CD4-positive, alpha-beta T cell (primary cell): ENCODE measurements at regions not wholly inside any gene's neighbourhood (a gene's known extent, or its start where the extent isn't known, plus 50 kb on each side); places are given as distances from the start of the nearest gene placed in this dataset.

ENCODE experiments used
- ATAC-seq: fragments of 200-7000 bp; cut with Tn5 transposase; one replicate; pipeline ENCODE4 v1.10.0; 2022; ENCODE audit warnings: mild to moderate bottlenecking; ENCODE audit not compliant: poor library complexity
- CTCF ChIA-PET: fragments of 350-600 bp; sonication (Branson Sonifier 250); formaldehyde crosslinking; loops from one replicate; lab custom pipeline; 2021; ENCODE audit warnings: antibody characterized with exemption, inconsistent platforms; lab: Charles Lee
- POLR2A ChIA-PET: fragments of 350-600 bp; sonication (Branson Sonifier 250); formaldehyde crosslinking; loops from one replicate; lab custom pipeline; 2021; ENCODE audit warnings: antibody characterized with exemption, inconsistent platforms; lab: Charles Lee
- DNase-seq, 14 experiments: peaks; one replicate each; pipeline ENCODE4 v3.0.0-alpha.2; 2013 to 2020; ENCODE audit warnings: mixed read lengths in 2 of 14
- H3K27ac ChIP-seq, 2 donors: one replicate each; pipeline versions ENCODE4 v1.5.1 to v1.7.0; 2013; ENCODE audit warnings: low read length in 2 of 2, low read depth in 1 of 2, mild to moderate bottlenecking in 1 of 2
- H3K27me3 ChIP-seq, 2 experiments: 1 replicate in 1 of 2; 2 replicates in 1 of 2; pipeline versions ENCODE4 v1.6.1 to v1.7.0; 2013; ENCODE audit warnings: low read length in 2 of 2, control low read depth in 1 of 2, mild to moderate bottlenecking in 1 of 2, moderate library complexity in 1 of 2; ENCODE audit not compliant: insufficient read depth in 2 of 2, control insufficient read depth in 1 of 2
- H3K36me3 ChIP-seq: one replicate; pipeline ENCODE4 v1.6.1; 2013; ENCODE audit warnings: low read length, control low read depth; ENCODE audit not compliant: insufficient read depth
- H3K4me1 ChIP-seq: one replicate; pipeline ENCODE4 v1.6.1; 2013; ENCODE audit warnings: low read length, control low read depth; ENCODE audit not compliant: insufficient read depth
- H3K4me3 ChIP-seq: one replicate; pipeline ENCODE4 v1.5.1; 2013; ENCODE audit warnings: mild to moderate bottlenecking, low read length, moderate library complexity
- H3K9me3 ChIP-seq, 2 experiments: 1 replicate in 1 of 2; 2 replicates in 1 of 2; pipeline versions ENCODE4 v1.6.1 to v1.7.0; 2013; ENCODE audit warnings: low read length in 2 of 2, mild to moderate bottlenecking in 2 of 2, control low read depth in 1 of 2, moderate library complexity in 1 of 2; ENCODE audit not compliant: control insufficient read depth in 1 of 2, insufficient read depth in 1 of 2
- H3K27ac Mint-ChIP-seq: one replicate; pipeline ENCODE4 v1.8.0; 2020; ENCODE audit warnings: mixed read lengths
- H3K27me3 Mint-ChIP-seq: one replicate; pipeline ENCODE4 v1.8.0; 2021; ENCODE audit warnings: mixed read lengths
- H3K36me3 Mint-ChIP-seq: one replicate; pipeline ENCODE4 v1.8.0; 2021; ENCODE audit warnings: low read depth, mixed read lengths
- H3K4me1 Mint-ChIP-seq: one replicate; pipeline ENCODE4 v1.8.0; 2021; ENCODE audit warnings: low read depth, mixed read lengths
- H3K4me3 Mint-ChIP-seq: one replicate; pipeline ENCODE4 v1.8.0; 2020; ENCODE audit warnings: mild to moderate bottlenecking, mixed read lengths
- H3K9me3 Mint-ChIP-seq: one replicate; pipeline ENCODE4 v1.8.0; 2020; ENCODE audit warnings: mixed read lengths
- intact Hi-C, 2 experiments: fragments of 100-400 bp; cut with DNase I in 1 of 2; cut with micrococcal nuclease in 1 of 2; formaldehyde crosslinking; loops; one replicate each; pipeline versions ENCODE4 v1.15.1 to v1.9.0; 2023 to 2025; cut with DNase I, micrococcal nuclease
- TF ChIP-seq, protein P1 (sequence below): fragments of 200-600 bp; IDR thresholded peaks from one replicate; pipeline ENCODE4 v1.8.0; 2022; ENCODE audit warnings: antibody characterized with exemption, mild to moderate bottlenecking

DNA sequence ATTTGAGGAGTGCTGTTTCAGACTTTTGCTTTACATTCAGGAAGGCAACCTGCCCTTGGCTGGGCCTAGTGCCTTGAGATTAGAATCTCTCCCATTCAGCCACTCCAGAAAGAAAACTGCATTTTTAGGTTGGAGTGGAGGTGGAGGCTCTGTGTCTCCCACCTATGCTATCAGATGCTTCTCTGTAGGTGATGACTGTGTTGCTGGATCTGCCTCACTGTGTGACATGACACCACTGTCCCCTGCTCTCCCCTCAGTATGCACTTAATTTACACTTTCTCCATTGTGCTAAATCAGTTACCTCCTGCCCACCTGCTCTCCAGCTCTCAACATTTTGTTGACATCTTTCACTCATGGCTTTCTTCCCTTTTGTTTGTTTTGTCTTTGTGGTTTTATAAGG is 265.8 kb downstream of the TENT4A start:
- H3K9me3 ChIP-seq = no peaks in the 10 kb centered on the region
- ChIA-PET CTCF (no interaction called here), POLR2A (no interaction called here)
- H3K4me3 Mint-ChIP-seq = no peak overlapping the region
- no peaks in the 10 kb centered on the region for H3K4me1 Mint-ChIP-seq
- no peaks in the 10 kb centered on the region for H3K36me3 Mint-ChIP-seq
- H3K4me1 ChIP-seq = no peaks in the 10 kb centered on the region
- DNase-seq (no peak), ATAC-seq (no peak)
- H3K27me3 ChIP-seq = no peaks in the 10 kb centered on the region
- H3K36me3 ChIP-seq = no peaks in the 10 kb centered on the region
- no peak overlapping the region for H3K27ac ChIP-seq
- H3K4me3 ChIP-seq = no peak overlapping the region
- H3K27me3 Mint-ChIP-seq = no peaks in the 10 kb centered on the region
- TF ChIP-seq, protein P1, sequence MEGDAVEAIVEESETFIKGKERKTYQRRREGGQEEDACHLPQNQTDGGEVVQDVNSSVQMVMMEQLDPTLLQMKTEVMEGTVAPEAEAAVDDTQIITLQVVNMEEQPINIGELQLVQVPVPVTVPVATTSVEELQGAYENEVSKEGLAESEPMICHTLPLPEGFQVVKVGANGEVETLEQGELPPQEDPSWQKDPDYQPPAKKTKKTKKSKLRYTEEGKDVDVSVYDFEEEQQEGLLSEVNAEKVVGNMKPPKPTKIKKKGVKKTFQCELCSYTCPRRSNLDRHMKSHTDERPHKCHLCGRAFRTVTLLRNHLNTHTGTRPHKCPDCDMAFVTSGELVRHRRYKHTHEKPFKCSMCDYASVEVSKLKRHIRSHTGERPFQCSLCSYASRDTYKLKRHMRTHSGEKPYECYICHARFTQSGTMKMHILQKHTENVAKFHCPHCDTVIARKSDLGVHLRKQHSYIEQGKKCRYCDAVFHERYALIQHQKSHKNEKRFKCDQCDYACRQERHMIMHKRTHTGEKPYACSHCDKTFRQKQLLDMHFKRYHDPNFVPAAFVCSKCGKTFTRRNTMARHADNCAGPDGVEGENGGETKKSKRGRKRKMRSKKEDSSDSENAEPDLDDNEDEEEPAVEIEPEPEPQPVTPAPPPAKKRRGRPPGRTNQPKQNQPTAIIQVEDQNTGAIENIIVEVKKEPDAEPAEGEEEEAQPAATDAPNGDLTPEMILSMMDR = no peak
- no peaks in the 10 kb centered on the region for H3K9me3 Mint-ChIP-seq
- intact Hi-C loops = no loop called here
- H3K27ac Mint-ChIP-seq = no peak overlapping the region

DNA sequence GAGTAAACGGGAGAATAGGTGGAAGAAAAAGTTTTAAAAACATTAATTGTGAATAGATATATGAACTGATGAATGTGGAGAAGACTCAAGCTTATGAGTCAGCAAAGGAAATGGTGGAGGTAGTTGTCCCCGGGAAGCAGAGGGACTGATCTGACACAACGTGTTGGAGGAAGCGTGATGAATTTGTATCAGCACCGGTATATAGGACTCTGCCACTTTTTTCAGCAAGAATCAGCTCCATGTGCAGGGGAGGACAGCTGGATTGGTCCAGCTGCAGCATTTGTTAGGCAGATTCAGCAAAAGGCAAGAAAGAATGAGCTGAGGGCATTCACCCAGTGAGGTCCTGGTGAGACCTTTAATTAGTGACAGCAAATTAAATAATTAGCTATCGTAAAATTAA is 276.0 kb downstream of the TENT4A start:
- Histone ChIP-seq H3K4me3 (no peak overlapping the region), H3K27me3 (no peaks in the 10 kb centered on the region), H3K27ac (no peak overlapping the region), H3K9me3 (no peaks in the 10 kb centered on the region), H3K4me1 (no peaks in the 10 kb centered on the region), H3K36me3 (no peaks in the 10 kb centered on the region)
- CTCF ChIA-PET = no interaction called here
- H3K9me3 Mint-ChIP-seq = no peaks in the 10 kb centered on the region
- H3K4me3 Mint-ChIP-seq = no peak overlapping the region
- no peak overlapping the region for H3K27ac Mint-ChIP-seq
- no peaks in the 10 kb centered on the region for H3K36me3 Mint-ChIP-seq
- no peak for DNase-seq
- TF ChIP-seq, protein P1 = no peak
- POLR2A ChIA-PET = no interaction called here
- no peak for ATAC-seq
- no peaks in the 10 kb centered on the region for H3K4me1 Mint-ChIP-seq
- peaks cover 9% of the 10 kb centered on the region for H3K27me3 Mint-ChIP-seq
- intact Hi-C loops = no loop called here

DNA sequence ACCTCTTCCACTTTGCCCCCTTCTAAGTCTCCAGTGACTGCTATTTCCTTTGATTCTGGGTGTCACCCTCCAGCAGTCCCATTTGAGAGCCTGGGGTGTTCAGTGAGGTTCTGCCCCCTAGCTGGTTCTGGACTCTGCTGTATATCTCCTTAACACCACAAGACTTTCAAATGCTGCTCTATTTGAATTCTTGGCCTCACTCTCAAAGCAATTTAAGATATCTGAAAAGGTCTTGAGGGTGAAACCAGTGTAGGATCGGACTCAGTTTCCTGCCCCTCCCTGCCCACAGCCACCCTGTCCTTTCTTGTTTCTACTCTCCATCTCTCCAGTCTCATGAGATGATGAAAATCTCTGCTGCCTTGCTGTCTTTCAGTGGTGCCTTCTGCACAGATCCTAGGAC is 280.9 kb downstream of the TENT4A start:
- POLR2A ChIA-PET = no interaction called here
- no peak overlapping the region for H3K27ac ChIP-seq
- no peaks in the 10 kb centered on the region for H3K4me1 ChIP-seq
- Mint-ChIP-seq H3K36me3 (no peaks in the 10 kb centered on the region), H3K27me3 (peaks cover 25% of the 10 kb centered on the region), H3K9me3 (no peaks in the 10 kb centered on the region), H3K4me1 (no peaks in the 10 kb centered on the region), H3K27ac (no peak overlapping the region), H3K4me3 (no peak overlapping the region)
- H3K27me3 ChIP-seq = peaks cover 0 to 5% of the 10 kb centered on the region in 2 experiments
- intact Hi-C loops = no loop called here
- no peaks in the 10 kb centered on the region for H3K9me3 ChIP-seq
- TF ChIP-seq, protein P1 = no peak
- ATAC-seq (no peak), DNase-seq (no peak)
- H3K36me3 ChIP-seq = no peaks in the 10 kb centered on the region
- CTCF ChIA-PET = no interaction called here
- no peak overlapping the region for H3K4me3 ChIP-seq
